Anterior cingulate cortex (tissue), 58 donors: ENCODE measurements at regions not wholly inside any gene's neighbourhood (a gene's known extent, or its start where the extent isn't known, plus 50 kb on each side); places are given as distances from the start of the nearest gene placed in this dataset.
"Not testable (repeated sequence)": the region's sequence is repeated elsewhere in the genome, so short reads cannot be mapped to it uniquely, and the experiment has no call there.

Experiments used
- DNase-seq, 58 donors: peaks; one replicate each; lab custom pipeline; 2025; lab: John Stamatoyannopoulos, UW

DNA sequence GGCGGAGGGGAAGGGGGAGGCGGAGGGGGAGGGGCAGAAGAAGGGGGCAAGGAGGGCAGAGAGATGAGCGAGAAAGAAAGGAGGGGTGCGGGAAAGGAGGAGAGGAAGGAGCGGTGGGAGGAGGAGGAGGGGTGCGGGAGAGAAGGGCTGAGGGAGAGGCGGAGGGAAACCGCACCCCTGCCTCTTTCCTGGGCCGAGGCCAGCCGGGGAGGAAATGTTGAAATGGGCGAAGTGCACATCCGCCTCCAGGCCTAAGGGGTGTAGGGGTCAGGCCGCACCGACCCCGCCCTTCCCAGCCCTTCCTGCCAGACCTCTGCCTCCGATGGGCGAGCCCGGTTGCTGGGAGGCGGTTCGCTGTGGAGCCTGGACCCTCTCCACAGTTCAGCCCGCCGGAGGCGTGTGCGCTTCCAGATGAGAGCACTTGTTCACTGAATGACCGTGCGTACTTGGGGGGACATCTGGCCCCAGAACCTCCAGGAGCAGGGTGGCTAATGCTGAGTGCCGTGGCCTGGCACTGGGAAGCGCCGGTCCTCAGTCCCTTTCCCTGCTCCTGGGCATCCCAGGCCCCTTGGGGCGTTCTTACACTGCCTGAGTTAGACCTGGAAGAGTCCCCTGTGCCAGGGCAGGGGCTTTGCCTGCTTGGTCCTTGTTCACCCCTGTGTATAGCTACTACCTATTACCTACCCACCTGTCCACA, 110.3 kb upstream of the KLF13 start:
- DNase-seq, result peak in 40 of 58 donors; percentile 17 to 73 (median 48)

DNA sequence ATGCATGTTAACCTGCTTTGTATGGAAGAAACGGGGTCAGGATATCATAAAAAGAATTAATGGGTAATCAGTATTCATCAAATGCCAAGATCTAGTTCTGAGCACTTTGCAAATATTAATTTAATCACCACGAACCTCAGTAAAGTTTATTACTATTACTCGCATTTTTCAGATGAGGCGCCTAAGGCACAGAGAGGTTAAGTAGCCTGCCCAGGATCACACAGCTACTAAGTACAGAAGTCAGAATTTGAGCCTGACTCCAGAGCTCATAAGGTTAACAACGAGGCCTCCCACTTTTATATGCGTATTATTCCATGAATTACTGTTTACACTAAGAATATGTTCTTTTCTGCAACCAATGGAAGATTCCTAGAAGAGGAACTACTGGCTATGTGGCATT, 109.6 kb upstream of the KLF13 start:
- no peak for DNase-seq

- DNase-seq, result no peak
These were observed 108.9 kb upstream of the KLF13 start for GRCh38 chr15:31217566-31218270.

DNA sequence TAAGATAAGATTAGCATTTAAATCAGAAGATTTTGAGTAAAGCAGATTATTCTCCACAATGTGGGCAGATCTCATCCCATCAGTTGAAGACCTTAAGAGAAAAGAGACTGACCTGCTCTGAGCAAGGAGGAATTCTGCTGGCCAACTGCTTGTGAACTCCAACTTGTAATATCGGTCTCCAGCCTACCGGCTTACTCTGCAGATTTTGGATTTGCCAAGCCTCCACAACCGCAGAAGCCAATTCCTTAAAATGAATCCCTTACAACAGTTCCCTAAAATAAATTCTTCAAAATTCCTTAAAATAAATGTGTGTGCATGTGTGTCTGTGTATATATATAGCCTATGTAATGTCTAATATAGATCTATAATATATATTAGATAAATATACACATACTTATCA, 107.4 kb upstream of the KLF13 start:
- no peak for DNase-seq

DNA sequence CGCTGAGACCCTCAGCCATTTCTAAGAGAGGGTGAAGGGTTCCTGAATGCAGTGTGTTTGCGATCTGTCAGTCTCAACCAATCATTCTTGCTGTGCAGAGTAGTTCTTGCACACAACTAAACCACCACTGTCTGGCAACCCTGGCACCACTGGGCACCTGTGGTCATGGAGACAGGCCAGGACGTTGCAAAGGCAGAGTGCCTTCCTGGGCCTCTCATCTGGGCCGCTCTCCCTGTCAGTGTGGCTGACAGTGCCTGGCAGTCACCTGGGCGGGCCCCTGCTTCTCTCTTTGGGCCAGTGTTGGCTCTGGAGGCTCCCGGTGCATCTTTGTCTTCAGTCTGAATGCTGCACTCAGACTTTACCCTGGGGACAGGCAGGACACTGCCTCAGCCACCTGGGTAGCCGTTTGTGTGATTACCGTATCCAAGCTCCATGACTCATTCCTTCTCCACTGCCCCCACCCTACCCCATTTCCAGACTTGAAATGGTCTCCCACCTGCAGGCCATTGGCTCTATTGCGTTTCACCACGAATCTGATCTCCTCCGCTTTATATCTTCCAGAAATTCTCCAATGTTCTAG, 104.6 kb upstream of the KLF13 start:
- DNase-seq, result no peak

DNA sequence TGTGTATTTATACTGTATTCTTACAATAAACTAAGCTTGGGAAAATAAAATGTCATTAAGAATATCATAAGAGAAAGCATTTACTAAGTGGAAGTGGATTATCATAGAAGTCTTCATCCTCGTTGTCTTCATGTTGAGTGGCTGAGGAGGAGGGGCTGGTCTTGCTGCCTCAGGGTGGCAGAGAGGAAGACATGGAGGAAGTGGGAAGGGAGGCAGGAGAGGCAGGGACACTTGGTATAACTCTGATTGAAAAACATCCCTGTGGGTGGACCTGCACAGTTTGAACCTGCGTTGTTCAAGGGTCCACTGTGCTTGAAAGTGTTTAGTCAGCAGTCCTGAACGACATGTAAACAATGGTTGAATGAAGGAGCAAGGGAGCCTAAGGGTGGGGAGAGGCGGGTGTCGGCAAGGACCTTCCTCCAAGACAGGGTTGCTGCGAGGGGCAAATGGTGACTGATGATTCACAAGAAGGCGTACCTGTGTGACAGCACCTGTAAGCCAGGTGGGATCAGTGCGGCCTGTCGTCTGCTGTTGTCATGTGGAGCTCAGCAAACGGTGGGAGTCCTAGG, 103.8 kb upstream of the KLF13 start:
- DNase-seq, result no peak

DNA sequence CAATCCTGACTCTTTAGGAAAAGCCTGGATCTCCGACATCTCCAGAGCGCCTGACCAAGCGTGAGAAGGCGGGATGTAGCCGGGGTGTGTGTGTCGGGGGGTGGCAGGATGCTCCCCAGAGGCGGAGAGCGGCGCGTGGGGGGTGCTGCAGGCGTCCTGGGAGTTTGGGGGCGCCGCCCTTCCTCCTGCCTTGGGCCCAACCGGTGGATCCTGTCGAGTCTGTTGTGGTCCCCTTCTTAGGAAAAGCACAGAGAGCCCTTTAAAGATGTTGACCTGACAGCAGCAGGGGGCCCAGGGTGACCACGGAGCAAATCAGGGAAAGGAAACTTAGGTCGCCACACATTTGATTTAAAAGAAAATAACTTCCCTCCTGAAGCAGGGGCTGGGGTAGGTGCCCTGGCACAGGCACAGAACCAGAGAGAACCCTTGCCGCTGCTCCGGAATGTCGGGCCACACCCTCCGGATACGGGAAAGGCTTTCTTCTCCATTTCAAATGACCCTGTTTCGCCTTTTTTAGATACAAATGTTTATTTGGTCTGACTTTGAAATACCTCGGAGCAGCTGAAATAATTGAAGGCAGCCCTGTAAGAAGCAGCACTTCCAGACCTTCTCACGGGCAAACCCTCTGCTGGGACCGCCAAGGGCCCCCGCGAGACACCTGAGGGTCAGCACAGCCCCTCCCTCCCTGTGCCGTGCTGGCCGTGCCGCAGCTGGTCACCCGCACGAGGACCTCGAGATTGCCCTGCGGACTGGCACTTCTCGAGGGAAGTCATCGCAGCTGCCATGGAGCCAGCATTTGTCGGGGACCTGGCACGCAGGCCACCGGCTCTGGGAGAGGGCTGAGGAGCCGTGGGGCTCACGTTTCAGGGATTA, 102.9 kb upstream of the KLF13 start:
- no peak for DNase-seq

DNA sequence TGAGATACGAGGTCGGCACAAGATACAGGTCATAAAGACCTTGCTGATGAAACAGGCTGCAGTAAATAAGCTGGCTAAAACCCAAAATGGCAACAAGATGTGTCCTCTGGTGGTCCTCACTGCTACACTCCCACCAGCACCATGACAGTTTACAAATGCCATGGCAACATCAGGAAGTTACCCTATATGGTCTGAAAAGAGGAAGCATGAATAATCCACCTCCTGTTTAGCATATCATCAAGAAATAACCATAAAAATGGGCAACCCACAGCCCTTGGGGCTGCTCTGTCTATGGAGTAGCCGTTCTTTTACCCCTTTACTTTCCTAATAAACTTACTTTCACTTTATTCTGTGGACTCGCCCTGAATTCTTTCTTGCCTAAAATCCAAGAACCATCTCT, 102.0 kb upstream of the KLF13 start:
- DNase-seq, result not testable (repeated sequence)

DNA sequence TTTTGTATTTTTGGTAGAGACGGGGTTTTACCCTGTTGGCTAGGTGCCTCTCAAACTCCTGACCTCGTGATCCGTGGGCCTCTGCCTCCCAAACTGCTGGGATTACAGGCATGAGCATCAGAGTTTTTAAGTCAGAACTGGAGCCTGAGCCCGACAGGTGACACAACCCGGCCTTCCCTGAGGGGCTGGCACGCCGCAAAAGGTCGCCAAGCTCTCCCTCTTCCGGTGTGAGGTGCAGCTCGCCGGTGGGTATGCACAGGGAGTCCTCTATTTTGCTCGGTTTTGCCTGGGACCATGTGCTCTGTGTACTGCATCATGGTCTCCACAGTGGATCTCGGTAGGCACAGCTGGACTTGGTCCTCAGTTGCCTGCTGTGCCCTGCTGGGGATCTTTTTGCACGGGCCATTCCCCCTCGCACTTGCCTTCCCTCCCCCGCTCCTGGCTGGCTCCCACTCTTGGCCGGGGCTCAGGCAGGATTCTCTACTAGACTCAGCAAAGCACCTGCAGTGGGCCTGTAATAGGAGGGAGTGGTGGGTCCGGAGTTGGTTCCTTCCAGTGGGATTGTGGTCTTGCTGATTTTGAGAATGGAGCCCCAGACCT, 101.2 kb upstream of the KLF13 start:
- DNase-seq, result no peak

GRCh38 chr15:31226021-31226420, 100.6 kb upstream of the KLF13 start:
- DNase-seq, result no peak

GRCh38 chr15:31227235-31227634, 99.4 kb upstream of the KLF13 start:
- DNase-seq, result no peak

DNA sequence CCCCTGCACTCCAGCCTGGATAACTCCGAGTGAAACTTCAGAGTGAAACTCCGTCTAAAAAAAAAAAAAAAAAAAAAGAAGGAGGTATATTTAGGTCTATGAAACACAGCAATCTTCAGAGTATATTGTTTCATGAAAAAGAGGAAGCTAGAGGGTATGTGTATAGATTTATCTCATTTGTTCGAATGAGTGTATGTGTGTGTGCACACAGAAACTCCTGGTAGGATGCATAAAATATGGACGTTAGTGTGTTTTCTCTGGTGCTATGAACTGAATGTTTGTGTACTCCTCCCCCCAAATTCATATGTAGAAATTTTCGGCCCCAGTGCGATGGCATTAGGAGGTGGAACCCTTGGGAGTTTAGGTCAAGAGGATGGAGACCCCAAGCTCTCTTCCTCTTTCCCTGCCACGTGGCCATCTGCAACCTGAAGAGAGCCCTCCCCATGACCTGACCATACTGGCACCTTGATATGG, 98.6 kb upstream of the KLF13 start:
- no peak for DNase-seq

DNA sequence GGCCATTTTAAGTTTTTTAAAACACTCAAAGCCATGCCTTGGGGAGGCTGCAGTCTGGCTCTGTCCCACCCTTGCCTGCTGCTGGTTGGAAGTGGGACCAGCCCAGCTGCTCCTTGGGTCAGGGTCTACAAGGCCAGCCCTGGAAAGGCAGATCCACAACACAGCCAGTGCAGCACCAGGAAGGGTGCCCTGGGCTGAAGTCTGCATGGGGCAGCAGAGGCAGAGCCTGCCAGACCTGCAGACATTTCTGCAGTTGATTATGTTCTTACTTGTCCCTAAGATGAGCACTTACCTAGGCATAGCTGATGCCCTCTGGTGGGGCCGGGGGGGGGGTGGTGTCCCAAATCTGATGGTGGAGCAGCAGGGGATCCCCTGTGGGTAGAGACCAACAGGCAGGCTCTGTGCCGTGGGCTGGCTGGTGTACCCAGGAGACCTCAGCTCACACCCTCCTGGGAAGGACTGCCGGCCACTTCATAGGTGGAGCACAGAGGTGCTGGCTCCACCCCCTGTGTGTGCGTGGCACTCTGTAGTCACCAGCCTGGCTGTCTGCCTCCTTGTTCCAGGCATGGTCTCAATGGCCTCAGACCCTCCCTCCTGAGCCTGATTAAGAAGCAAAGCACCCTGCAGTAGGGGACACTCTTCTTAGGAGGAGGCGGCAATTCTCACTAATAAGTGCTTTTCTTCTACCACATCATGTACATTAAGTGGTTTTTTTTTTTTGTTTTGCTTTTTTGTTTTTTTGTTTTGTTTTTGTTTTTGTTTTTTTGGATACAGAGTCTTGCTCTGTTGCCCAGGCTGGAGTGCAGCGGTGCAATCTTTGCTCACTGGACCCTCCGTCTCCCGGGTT, 97.4 kb upstream of the KLF13 start:
- no peak for DNase-seq

GRCh38 chr15:31230630-31231485, 95.8 kb upstream of the KLF13 start:
- DNase-seq, result no peak

DNA sequence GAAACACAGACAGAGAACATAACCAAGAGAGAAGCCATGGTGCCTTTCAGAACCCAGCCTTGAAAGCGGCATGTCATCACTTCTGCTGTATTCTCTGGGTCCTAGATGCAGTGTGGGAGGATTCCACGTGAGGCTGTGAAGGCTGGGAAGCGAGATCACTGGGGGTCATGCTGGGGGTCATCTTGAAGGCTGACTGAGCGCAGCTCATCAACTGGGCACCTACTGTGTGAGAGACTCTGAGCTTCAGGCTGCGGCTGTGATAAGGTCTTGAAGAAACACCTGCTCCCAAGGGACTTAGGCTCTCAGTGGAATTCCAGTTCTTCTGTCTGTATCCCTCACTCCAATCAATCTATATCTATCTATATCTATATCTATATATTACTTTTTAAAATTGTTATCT, 91.8 kb upstream of the KLF13 start:
- no peak for DNase-seq

DNA sequence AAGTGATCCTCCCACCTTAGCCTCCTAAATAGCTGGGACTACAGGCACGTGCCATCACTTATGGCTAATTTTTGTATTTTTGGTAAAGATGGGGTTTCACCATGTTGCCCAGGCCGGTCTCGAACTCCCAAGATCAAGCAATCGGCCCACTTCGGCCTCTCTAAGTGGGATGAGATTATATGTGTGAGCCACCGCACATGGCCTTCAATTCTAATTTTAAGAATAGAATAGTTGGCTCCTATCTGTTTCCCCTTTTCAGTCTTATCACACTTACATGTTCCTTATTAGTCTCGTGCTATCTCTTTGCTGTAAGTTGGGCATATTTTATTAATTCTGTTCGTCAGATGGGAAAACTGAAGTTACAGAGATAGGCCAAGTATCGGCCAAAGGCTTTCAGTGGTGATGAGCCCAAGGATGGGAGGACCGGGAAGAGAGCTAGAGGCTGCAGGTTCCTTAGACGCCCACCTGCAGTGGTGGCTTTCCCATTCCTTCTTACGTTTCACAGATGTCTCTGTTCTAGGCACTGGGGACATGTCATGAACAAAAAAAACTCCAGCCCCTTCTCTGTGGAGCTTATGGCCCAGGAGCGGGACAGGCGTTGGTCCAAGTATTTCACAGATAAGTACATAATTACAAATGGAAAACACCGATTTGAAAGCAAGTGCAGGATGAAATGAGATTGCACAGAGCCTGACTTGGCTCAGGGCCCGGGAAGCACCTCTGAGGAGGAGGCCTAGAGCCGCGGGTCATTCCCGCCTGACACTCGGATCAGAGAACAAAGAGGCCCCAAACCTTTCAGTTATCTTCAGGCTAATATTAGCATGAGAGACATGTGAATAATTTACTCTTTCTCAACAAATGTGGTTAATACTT, 91.1 kb upstream of the KLF13 start:
- peak in 1 of 58 donors; percentile 43 for DNase-seq
